ENCODE measurements at regions not wholly inside any gene's neighbourhood (a gene's known extent, or its start where the extent isn't known, plus 50 kb on each side); places are given as distances from the start of the nearest gene placed in this dataset.

DNA sequence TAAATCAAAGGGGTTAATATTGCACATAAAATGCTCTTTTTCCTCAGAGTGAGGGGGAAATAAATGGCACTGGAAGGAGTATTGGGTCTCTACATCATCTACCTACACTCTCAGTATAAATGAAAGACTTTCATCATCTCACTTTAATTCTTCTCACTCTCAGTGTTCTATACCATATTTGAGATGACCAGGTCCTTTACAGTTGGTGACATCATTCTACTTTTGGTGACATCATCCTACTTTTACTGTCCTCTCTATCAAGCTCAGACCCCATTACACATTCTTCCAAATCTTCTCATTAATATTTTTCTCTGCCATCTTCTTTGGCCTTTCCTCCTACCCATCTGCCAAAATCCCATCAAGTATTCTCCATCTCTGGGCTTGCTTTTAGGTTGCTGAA, 74.6 kb upstream of the TMEM106B start:
- no peaks in the 10 kb centered on the region for H3K9me3 ChIP-seq (ENCODE audit: control insufficient read depth in 2 of 2, low read length in 2 of 2)
- H3K36me3 ChIP-seq (ENCODE audit: control insufficient read depth in 2 of 2, insufficient read depth in 2 of 2, low read length in 2 of 2): no peaks in the 10 kb centered on the region
- H3K27me3 ChIP-seq (ENCODE audit: control insufficient read depth in 2 of 2, insufficient read depth in 2 of 2, low read length in 2 of 2): no peaks in the 10 kb centered on the region
- no peak overlapping the region for H3K4me3 ChIP-seq (ENCODE audit: low read length in 2 of 2)
- H3K4me1 ChIP-seq (ENCODE audit: control insufficient read depth in 2 of 2, insufficient read depth in 2 of 2, low read length in 2 of 2): no peaks in the 10 kb centered on the region
- no peak overlapping the region for H3K27ac ChIP-seq (ENCODE audit: low read depth in 2 of 2, low read length in 2 of 2)
- no peak overlapping the region for H3K9ac ChIP-seq (ENCODE audit: low read depth in 1 of 2, low read length in 2 of 2)

DNA sequence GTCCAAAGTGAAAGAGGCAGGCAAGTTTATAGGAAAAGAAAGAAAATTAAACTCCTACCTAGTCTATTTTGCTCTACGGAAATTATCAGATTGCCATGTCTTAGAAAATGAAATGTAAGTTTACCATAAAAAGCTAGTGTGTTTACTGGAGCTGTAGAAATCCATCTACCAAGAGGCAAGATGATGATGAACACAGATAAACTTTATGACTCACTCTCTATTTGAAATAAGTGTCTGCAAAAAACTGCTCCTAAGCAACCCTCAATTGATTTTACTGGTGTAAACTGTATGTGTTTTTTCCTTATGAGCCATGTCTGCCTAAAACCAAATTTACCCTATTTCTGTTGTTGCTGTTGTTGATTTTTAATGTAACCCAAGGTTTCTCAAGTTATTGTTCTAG, 73.8 kb upstream of the TMEM106B start:
- no peak overlapping the region for H3K4me3 ChIP-seq (ENCODE audit: low read length in 2 of 2)
- H3K27me3 ChIP-seq (ENCODE audit: control insufficient read depth in 2 of 2, insufficient read depth in 2 of 2, low read length in 2 of 2): no peaks in the 10 kb centered on the region
- no peaks in the 10 kb centered on the region for H3K4me1 ChIP-seq (ENCODE audit: control insufficient read depth in 2 of 2, insufficient read depth in 2 of 2, low read length in 2 of 2)
- no peaks in the 10 kb centered on the region for H3K9me3 ChIP-seq (ENCODE audit: control insufficient read depth in 2 of 2, low read length in 2 of 2)
- no peak overlapping the region for H3K27ac ChIP-seq (ENCODE audit: low read depth in 2 of 2, low read length in 2 of 2)
- H3K36me3 ChIP-seq (ENCODE audit: control insufficient read depth in 2 of 2, insufficient read depth in 2 of 2, low read length in 2 of 2): no peaks in the 10 kb centered on the region
- no peak overlapping the region for H3K9ac ChIP-seq (ENCODE audit: low read depth in 1 of 2, low read length in 2 of 2)

GRCh38 chr7:12138421-12138820, 72.7 kb upstream of the TMEM106B start:
- Histone ChIP-seq H3K4me1 (ENCODE audit: control insufficient read depth in 2 of 2, insufficient read depth in 2 of 2, low read length in 2 of 2) (no peaks in the 10 kb centered on the region), H3K27ac (ENCODE audit: low read depth in 2 of 2, low read length in 2 of 2) (no peak overlapping the region), H3K9me3 (ENCODE audit: control insufficient read depth in 2 of 2, low read length in 2 of 2) (no peaks in the 10 kb centered on the region), H3K9ac (ENCODE audit: low read depth in 1 of 2, low read length in 2 of 2) (no peak overlapping the region), H3K4me3 (ENCODE audit: low read length in 2 of 2) (no peak overlapping the region), H3K27me3 (ENCODE audit: control insufficient read depth in 2 of 2, insufficient read depth in 2 of 2, low read length in 2 of 2) (no peaks in the 10 kb centered on the region), H3K36me3 (ENCODE audit: control insufficient read depth in 2 of 2, insufficient read depth in 2 of 2, low read length in 2 of 2) (no peaks in the 10 kb centered on the region)

GRCh38 chr7:12139416-12139815, 71.7 kb upstream of the TMEM106B start:
- Histone ChIP-seq H3K9me3 (ENCODE audit: control insufficient read depth in 2 of 2, low read length in 2 of 2) (no peaks in the 10 kb centered on the region), H3K36me3 (ENCODE audit: control insufficient read depth in 2 of 2, insufficient read depth in 2 of 2, low read length in 2 of 2) (no peaks in the 10 kb centered on the region), H3K27me3 (ENCODE audit: control insufficient read depth in 2 of 2, insufficient read depth in 2 of 2, low read length in 2 of 2) (no peaks in the 10 kb centered on the region), H3K9ac (ENCODE audit: low read depth in 1 of 2, low read length in 2 of 2) (no peak overlapping the region), H3K4me3 (ENCODE audit: low read length in 2 of 2) (no peak overlapping the region), H3K27ac (ENCODE audit: low read depth in 2 of 2, low read length in 2 of 2) (no peak overlapping the region), H3K4me1 (ENCODE audit: control insufficient read depth in 2 of 2, insufficient read depth in 2 of 2, low read length in 2 of 2) (no peaks in the 10 kb centered on the region)

DNA sequence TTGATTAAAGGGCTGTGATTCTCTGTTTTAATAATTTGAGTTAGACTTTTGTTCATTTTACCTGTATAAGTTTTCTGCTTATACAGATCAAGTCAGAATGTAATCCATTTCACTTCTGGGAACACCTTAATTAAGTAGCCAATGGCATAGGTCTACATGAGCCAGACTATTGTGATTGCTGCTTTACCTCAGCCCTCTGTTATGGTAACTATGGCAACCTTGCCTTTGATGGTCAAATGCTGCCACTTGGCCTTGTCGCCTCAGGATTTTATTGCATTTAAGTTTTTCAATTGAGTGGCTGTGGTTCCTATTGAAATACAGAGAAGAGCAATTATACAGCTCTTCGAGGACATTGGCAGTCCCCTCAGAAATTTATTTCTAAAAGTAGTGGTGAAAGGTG, 64.3 kb upstream of the TMEM106B start:
- Histone ChIP-seq H3K4me1 (ENCODE audit: control insufficient read depth in 2 of 2, insufficient read depth in 2 of 2, low read length in 2 of 2) (peaks cover 0 to 4% of the 10 kb centered on the region in 2 donors), H3K4me3 (ENCODE audit: low read length in 2 of 2) (no peak overlapping the region), H3K27ac (ENCODE audit: low read depth in 2 of 2, low read length in 2 of 2) (no peak overlapping the region), H3K36me3 (ENCODE audit: control insufficient read depth in 2 of 2, insufficient read depth in 2 of 2, low read length in 2 of 2) (no peaks in the 10 kb centered on the region), H3K9me3 (ENCODE audit: control insufficient read depth in 2 of 2, low read length in 2 of 2) (no peaks in the 10 kb centered on the region), H3K27me3 (ENCODE audit: control insufficient read depth in 2 of 2, insufficient read depth in 2 of 2, low read length in 2 of 2) (no peaks in the 10 kb centered on the region), H3K9ac (ENCODE audit: low read depth in 1 of 2, low read length in 2 of 2) (no peak overlapping the region)

GRCh38 chr7:12152196-12152918, 58.7 kb upstream of the TMEM106B start:
- Histone ChIP-seq H3K9ac (ENCODE audit: low read depth in 1 of 2, low read length in 2 of 2) (no peak overlapping the region), H3K27ac (ENCODE audit: low read depth in 2 of 2, low read length in 2 of 2) (peak overlapping the region in 1 of 2 donors; percentile 7), H3K9me3 (ENCODE audit: control insufficient read depth in 2 of 2, low read length in 2 of 2) (no peaks in the 10 kb centered on the region), H3K4me3 (ENCODE audit: low read length in 2 of 2) (no peak overlapping the region), H3K4me1 (ENCODE audit: control insufficient read depth in 2 of 2, insufficient read depth in 2 of 2, low read length in 2 of 2) (peaks cover 0 to 7% of the 10 kb centered on the region in 2 donors), H3K27me3 (ENCODE audit: control insufficient read depth in 2 of 2, insufficient read depth in 2 of 2, low read length in 2 of 2) (no peaks in the 10 kb centered on the region), H3K36me3 (ENCODE audit: control insufficient read depth in 2 of 2, insufficient read depth in 2 of 2, low read length in 2 of 2) (no peaks in the 10 kb centered on the region)

DNA sequence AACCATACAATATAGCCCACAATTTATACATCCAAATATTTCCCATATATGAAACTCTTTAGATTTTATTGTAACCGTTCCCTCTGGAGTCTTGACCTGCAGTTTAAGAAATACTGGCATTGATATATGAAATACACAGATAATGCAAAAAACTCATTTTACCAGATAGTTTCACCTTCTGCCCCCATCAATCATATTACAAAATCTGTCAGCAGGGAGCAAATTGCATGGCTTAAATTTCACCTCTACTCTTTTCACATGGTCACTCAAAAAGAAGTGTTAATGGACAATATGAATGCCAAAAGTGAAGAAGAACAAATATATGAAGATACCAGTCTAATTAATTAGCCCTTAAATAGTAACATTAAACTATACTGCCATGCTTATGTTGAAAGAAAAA, 57.0 kb upstream of the TMEM106B start:
- H3K27ac ChIP-seq (ENCODE audit: low read depth in 2 of 2, low read length in 2 of 2): no peak overlapping the region
- H3K9ac ChIP-seq (ENCODE audit: low read depth in 1 of 2, low read length in 2 of 2): no peak overlapping the region
- H3K4me3 ChIP-seq (ENCODE audit: low read length in 2 of 2): no peak overlapping the region
- no peaks in the 10 kb centered on the region for H3K36me3 ChIP-seq (ENCODE audit: control insufficient read depth in 2 of 2, insufficient read depth in 2 of 2, low read length in 2 of 2)
- no peaks in the 10 kb centered on the region for H3K9me3 ChIP-seq (ENCODE audit: control insufficient read depth in 2 of 2, low read length in 2 of 2)
- no peaks in the 10 kb centered on the region for H3K27me3 ChIP-seq (ENCODE audit: control insufficient read depth in 2 of 2, insufficient read depth in 2 of 2, low read length in 2 of 2)
- H3K4me1 ChIP-seq (ENCODE audit: control insufficient read depth in 2 of 2, insufficient read depth in 2 of 2, low read length in 2 of 2): peaks cover 0 to 7% of the 10 kb centered on the region in 2 donors

DNA sequence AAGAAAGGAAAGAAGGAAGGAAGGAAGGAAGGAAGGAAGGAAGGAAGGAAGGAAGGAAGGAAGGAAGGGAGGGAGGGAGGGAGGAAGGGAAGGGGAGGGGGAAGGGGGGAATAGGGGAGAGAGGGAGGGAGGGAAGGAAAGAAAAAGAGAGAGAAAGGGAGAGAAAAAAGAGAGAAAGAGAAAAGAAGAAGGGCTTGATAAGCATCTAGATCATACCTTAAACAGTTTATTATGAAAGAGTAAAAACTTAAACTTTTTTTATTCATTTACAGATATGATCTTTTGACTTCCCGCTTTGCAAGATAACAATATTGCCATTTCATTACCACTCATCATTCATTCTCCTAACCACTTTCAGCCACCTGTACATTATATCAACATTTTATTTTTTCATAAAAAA, 53.6 kb upstream of the TMEM106B start:
- H3K9me3 ChIP-seq (ENCODE audit: control insufficient read depth in 2 of 2, low read length in 2 of 2): no peaks in the 10 kb centered on the region
- H3K27ac ChIP-seq (ENCODE audit: low read depth in 2 of 2, low read length in 2 of 2): no peak overlapping the region
- no peaks in the 10 kb centered on the region for H3K4me1 ChIP-seq (ENCODE audit: control insufficient read depth in 2 of 2, insufficient read depth in 2 of 2, low read length in 2 of 2)
- H3K9ac ChIP-seq (ENCODE audit: low read depth in 1 of 2, low read length in 2 of 2): no peak overlapping the region
- H3K4me3 ChIP-seq (ENCODE audit: low read length in 2 of 2): no peak overlapping the region
- no peaks in the 10 kb centered on the region for H3K36me3 ChIP-seq (ENCODE audit: control insufficient read depth in 2 of 2, insufficient read depth in 2 of 2, low read length in 2 of 2)
- H3K27me3 ChIP-seq (ENCODE audit: control insufficient read depth in 2 of 2, insufficient read depth in 2 of 2, low read length in 2 of 2): no peaks in the 10 kb centered on the region

DNA sequence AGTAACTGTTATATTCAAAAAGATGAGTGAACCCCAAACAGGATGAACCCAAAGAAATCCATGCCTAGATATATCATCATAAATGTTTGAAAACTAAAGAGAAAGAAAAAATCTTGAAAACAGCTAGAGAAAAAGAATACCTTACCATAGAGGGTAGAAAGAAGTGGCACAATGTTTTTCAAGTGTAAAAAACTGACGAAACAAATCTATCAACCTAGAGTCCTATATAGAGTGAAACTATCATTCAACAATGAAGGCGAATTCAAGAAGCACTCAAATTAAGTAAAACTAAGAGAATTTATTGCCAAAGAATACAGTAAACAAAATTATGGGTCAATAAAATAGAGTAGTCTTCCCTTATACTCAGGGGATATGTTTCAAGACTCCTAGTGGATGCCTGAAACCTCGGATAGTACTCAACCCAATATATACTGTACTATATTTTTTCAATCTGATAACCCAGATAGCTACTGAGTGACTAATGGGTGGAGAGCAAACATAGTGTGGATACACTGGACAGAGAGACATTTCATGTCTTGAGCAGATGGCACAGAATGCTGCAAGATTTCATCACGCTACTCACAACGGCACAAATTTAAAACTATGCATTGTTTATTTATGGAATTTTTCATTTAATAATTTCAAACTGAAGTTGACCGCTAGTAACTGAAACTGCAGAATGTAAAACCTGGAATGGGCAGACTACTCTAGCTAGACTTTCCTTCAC, 52.6 kb upstream of the TMEM106B start:
- no peak overlapping the region for H3K9ac ChIP-seq (ENCODE audit: low read depth in 1 of 2, low read length in 2 of 2)
- H3K9me3 ChIP-seq (ENCODE audit: control insufficient read depth in 2 of 2, low read length in 2 of 2): no peaks in the 10 kb centered on the region
- H3K27me3 ChIP-seq (ENCODE audit: control insufficient read depth in 2 of 2, insufficient read depth in 2 of 2, low read length in 2 of 2): no peaks in the 10 kb centered on the region
- H3K27ac ChIP-seq (ENCODE audit: low read depth in 2 of 2, low read length in 2 of 2): no peak overlapping the region
- H3K36me3 ChIP-seq (ENCODE audit: control insufficient read depth in 2 of 2, insufficient read depth in 2 of 2, low read length in 2 of 2): no peaks in the 10 kb centered on the region
- H3K4me1 ChIP-seq (ENCODE audit: control insufficient read depth in 2 of 2, insufficient read depth in 2 of 2, low read length in 2 of 2): no peaks in the 10 kb centered on the region
- no peak overlapping the region for H3K4me3 ChIP-seq (ENCODE audit: low read length in 2 of 2)

GRCh38 chr7:12161146-12161545, 49.9 kb upstream of the TMEM106B start:
- no peaks in the 10 kb centered on the region for H3K27me3 ChIP-seq (ENCODE audit: control insufficient read depth in 2 of 2, insufficient read depth in 2 of 2, low read length in 2 of 2)
- H3K9ac ChIP-seq (ENCODE audit: low read depth in 1 of 2, low read length in 2 of 2): no peak overlapping the region
- H3K4me3 ChIP-seq (ENCODE audit: low read length in 2 of 2): no peak overlapping the region
- no peaks in the 10 kb centered on the region for H3K4me1 ChIP-seq (ENCODE audit: control insufficient read depth in 2 of 2, insufficient read depth in 2 of 2, low read length in 2 of 2)
- H3K36me3 ChIP-seq (ENCODE audit: control insufficient read depth in 2 of 2, insufficient read depth in 2 of 2, low read length in 2 of 2): no peaks in the 10 kb centered on the region
- no peak overlapping the region for H3K27ac ChIP-seq (ENCODE audit: low read depth in 2 of 2, low read length in 2 of 2)
- H3K9me3 ChIP-seq (ENCODE audit: control insufficient read depth in 2 of 2, low read length in 2 of 2): no peaks in the 10 kb centered on the region

Data from mucosa of rectum (tissue), 2 donors.